ENCODE measurements at regions not wholly inside any gene's neighbourhood (a gene's known extent, or its start where the extent isn't known, plus 50 kb on each side); places are given as distances from the start of the nearest gene placed in this dataset.

DNA sequence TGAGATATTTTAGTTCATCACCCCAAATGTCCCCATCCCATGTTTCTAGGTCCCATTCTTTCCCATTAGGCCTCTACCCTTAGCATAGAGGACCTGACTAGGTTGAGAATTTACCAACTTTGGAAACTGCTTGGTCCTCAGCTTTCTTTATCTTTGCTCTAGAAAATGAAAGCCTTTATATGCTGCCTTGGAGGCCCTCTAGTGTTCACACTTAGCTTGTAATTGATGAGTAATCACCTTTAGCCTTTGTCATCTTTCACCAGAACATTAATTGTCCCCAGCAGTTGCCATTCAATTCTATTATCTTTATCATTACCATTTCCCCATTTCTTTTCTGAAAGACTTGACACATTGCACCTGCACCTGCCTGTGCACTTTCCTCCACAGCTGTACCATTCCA lies 589.2 kb upstream of the NR3C2 start:
- H3K4me1 ChIP-seq (replicated peaks in 1 of 4; ENCODE audit: control insufficient read depth in 3 of 4, insufficient read depth in 4 of 4, low read length in 3 of 4): no peaks in the 10 kb centered on the region
- H2AFZ ChIP-seq (ENCODE audit: low read length): peak overlapping the region; percentile 88
- POLR2A ChIA-PET (ENCODE audit: partially characterized antibody): no interaction called here
- no peak overlapping the region for H4K8ac ChIP-seq (ENCODE audit: extremely low read depth, insufficient read depth, low read length)
- H2BK12ac ChIP-seq (ENCODE audit: low read depth, low read length): no peak overlapping the region
- H3K79me2 ChIP-seq (ENCODE audit: control insufficient read depth in 1 of 2, insufficient read depth in 2 of 2, low read length in 2 of 2): no peaks in the 10 kb centered on the region
- no peak overlapping the region for H2BK15ac ChIP-seq (ENCODE audit: low read length)
- H3K36me3 ChIP-seq (ENCODE audit: control insufficient read depth in 2 of 4, insufficient read depth in 4 of 4, low read length in 3 of 4): no peaks in the 10 kb centered on the region
- no peak overlapping the region for H3K4me2 ChIP-seq (ENCODE audit: insufficient read depth in 1 of 2, low read depth in 2 of 2, low read length in 2 of 2)
- H3K56ac ChIP-seq (replicated peaks; ENCODE audit: insufficient read length, low read depth, low read length): no peak overlapping the region
- H3K79me1 ChIP-seq (ENCODE audit: low read depth, low read length): no peaks in the 10 kb centered on the region
- no peaks in the 10 kb centered on the region for H3K27me3 ChIP-seq (replicated peaks in 1 of 4; ENCODE audit: control insufficient read depth in 3 of 4, extremely low read depth in 1 of 4, insufficient read depth in 3 of 4, low read length in 3 of 4)
- H3K9me3 ChIP-seq (ENCODE audit: insufficient read depth in 2 of 2, low read depth in 1 of 2, low read length in 1 of 2): no peaks in the 10 kb centered on the region
- H2AK5ac ChIP-seq (ENCODE audit: low read depth, low read length): no peak overlapping the region
- H3K4ac ChIP-seq (replicated peaks; ENCODE audit: insufficient read length, low read depth, low read length): no peak overlapping the region
- H3K23me2 ChIP-seq (ENCODE audit: low read depth, low read length): no peaks in the 10 kb centered on the region
- H4K20me1 ChIP-seq (replicated peaks in 1 of 2; ENCODE audit: control insufficient read depth in 1 of 2, insufficient read depth in 2 of 2, low read length in 2 of 2): no peaks in the 10 kb centered on the region
- no peak overlapping the region for H3K4me3 ChIP-seq (ENCODE audit: extremely low read depth in 1 of 4, insufficient read depth in 2 of 4, low read depth in 3 of 4, low read length in 4 of 4)
- H3K27ac ChIP-seq (ENCODE audit: low read depth, low read length): no peak overlapping the region
- no peak overlapping the region for H3K23ac ChIP-seq (ENCODE audit: insufficient read length)
- no peak overlapping the region for H3K9ac ChIP-seq (replicated peaks in 1 of 4; ENCODE audit: extremely low read depth in 1 of 4, low read depth in 3 of 4, low read length in 3 of 4)
- no peak overlapping the region for H4K91ac ChIP-seq (replicated peaks; ENCODE audit: insufficient read length, low read length)
- H2BK120ac ChIP-seq (replicated peaks; ENCODE audit: low read depth, low read length): no peak overlapping the region
- H3K14ac ChIP-seq (ENCODE audit: insufficient read length): no peak overlapping the region
- H3K18ac ChIP-seq (ENCODE audit: extremely low read depth, low read length): no peak overlapping the region
- CTCF ChIA-PET (ENCODE audit: partially characterized antibody): interaction anchor here (0.6 to 2.4 kb wide), 23 partner anchors 9 to 638 kb away, joined by 3 to 30 read pairs (median 4); no protein-coding TSS in a partner anchor
- no peak overlapping the region for H2BK5ac ChIP-seq (ENCODE audit: low read depth, low read length)
- H4K5ac ChIP-seq (ENCODE audit: insufficient read length, low read depth, low read length): no peak overlapping the region
- no peak overlapping the region for H2BK20ac ChIP-seq (ENCODE audit: low read length)
- DNase-seq (ENCODE audit: low read depth in 1 of 2, low spot score in 2 of 2): no peak
- FAIRE-seq: peak; percentile 63
- TF ChIP-seq MAFK (IDR thresholded peaks at IDR 0.05; ENCODE audit: low read depth, low read length): peak; percentile 89
- no peak for TF ChIP-seq BRCA1 (IDR thresholded peaks at IDR 0.05; ENCODE audit: low read depth, low read length)
- TF ChIP-seq, protein P1, sequence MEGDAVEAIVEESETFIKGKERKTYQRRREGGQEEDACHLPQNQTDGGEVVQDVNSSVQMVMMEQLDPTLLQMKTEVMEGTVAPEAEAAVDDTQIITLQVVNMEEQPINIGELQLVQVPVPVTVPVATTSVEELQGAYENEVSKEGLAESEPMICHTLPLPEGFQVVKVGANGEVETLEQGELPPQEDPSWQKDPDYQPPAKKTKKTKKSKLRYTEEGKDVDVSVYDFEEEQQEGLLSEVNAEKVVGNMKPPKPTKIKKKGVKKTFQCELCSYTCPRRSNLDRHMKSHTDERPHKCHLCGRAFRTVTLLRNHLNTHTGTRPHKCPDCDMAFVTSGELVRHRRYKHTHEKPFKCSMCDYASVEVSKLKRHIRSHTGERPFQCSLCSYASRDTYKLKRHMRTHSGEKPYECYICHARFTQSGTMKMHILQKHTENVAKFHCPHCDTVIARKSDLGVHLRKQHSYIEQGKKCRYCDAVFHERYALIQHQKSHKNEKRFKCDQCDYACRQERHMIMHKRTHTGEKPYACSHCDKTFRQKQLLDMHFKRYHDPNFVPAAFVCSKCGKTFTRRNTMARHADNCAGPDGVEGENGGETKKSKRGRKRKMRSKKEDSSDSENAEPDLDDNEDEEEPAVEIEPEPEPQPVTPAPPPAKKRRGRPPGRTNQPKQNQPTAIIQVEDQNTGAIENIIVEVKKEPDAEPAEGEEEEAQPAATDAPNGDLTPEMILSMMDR (IDR thresholded peaks at IDR 0.05; ENCODE audit: control extremely low read depth in 1 of 3, insufficient read depth in 1 of 3, low read depth in 1 of 3, low read length in 3 of 3): peak in 2 of 3 experiments; percentile 46 to 61; a peak in 2 of 4 replicates
- no peak for TF ChIP-seq ASH2L (IDR thresholded peaks at IDR 0.05; ENCODE audit: low read length)
- TF ChIP-seq, protein P2, sequence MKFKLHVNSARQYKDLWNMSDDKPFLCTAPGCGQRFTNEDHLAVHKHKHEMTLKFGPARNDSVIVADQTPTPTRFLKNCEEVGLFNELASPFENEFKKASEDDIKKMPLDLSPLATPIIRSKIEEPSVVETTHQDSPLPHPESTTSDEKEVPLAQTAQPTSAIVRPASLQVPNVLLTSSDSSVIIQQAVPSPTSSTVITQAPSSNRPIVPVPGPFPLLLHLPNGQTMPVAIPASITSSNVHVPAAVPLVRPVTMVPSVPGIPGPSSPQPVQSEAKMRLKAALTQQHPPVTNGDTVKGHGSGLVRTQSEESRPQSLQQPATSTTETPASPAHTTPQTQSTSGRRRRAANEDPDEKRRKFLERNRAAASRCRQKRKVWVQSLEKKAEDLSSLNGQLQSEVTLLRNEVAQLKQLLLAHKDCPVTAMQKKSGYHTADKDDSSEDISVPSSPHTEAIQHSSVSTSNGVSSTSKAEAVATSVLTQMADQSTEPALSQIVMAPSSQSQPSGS (IDR thresholded peaks at IDR 0.05; ENCODE audit: low read length): no peak
- no peak for TF ChIP-seq SUZ12 (IDR thresholded peaks at IDR 0.05; ENCODE audit: low read length)
- TF ChIP-seq JUND (IDR thresholded peaks at IDR 0.05; ENCODE audit: low read length): peak; percentile 60
- peak; percentile 90 for TF ChIP-seq BACH1 (IDR thresholded peaks at IDR 0.05; ENCODE audit: low read length)
- peak; percentile 66 to 71 for TF ChIP-seq RAD21 (IDR thresholded peaks at IDR 0.05 in 1 of 2, conservative IDR thresholded peaks at IDR 0.05 in 1 of 2; ENCODE audit: low read depth in 2 of 2, low read length in 2 of 2)
- no peak for TF ChIP-seq KDM4A (IDR thresholded peaks at IDR 0.05; ENCODE audit: low read depth, low read length, severe bottlenecking)

Data from H1 (cell line).